HG02981 (cell line): ENCODE measurements at regions not wholly inside any gene's neighbourhood (a gene's known extent, or its start where the extent isn't known, plus 50 kb on each side); places are given as distances from the start of the nearest gene placed in this dataset.

Source experiments
- ATAC-seq: cut with Tn5 transposase; IDR thresholded peaks from one replicate; pipeline ENCODE4 v1.9.1; 2021; ENCODE audit warnings: mild to moderate bottlenecking, moderate library complexity; ENCODE audit not compliant: unreplicated experiment

- ATAC-seq: no peak
Observed at GRCh38 chr10:90171014-90171722, 469.8 kb downstream of the KIF20B start.

GRCh38 chr10:90174531-90174930 is 473.1 kb downstream of the KIF20B start:
- ATAC-seq: no peak

GRCh38 chr10:90175161-90175681 is 473.8 kb downstream of the KIF20B start:
- ATAC-seq: no peak

GRCh38 chr10:90179696-90180407 is 478.5 kb downstream of the KIF20B start:
- ATAC-seq: no peak

- no peak for ATAC-seq
Observed at GRCh38 chr10:90180886-90181691, 479.7 kb downstream of the KIF20B start.

GRCh38 chr10:90192825-90193224 is 491.4 kb downstream of the KIF20B start:
- ATAC-seq: no peak

GRCh38 chr10:90193240-90193985 is 492.0 kb downstream of the KIF20B start:
- ATAC-seq: no peak

GRCh38 chr10:90195288-90195840 is 494.0 kb downstream of the KIF20B start:
- no peak for ATAC-seq

GRCh38 chr10:90197766-90198165 is 496.4 kb downstream of the KIF20B start:
- ATAC-seq: no peak

- ATAC-seq: no peak
Observed at GRCh38 chr10:90199093-90199492, 497.7 kb downstream of the KIF20B start.

GRCh38 chr10:90199513-90199912 is 498.1 kb downstream of the KIF20B start:
- no peak for ATAC-seq

- ATAC-seq: no peak
Observed at GRCh38 chr10:90204131-90204955, 503.0 kb downstream of the KIF20B start.

GRCh38 chr10:90204956-90205314 is 503.5 kb downstream of the KIF20B start:
- ATAC-seq: no peak

- ATAC-seq: no peak
Observed at GRCh38 chr10:90205340-90205739, 503.9 kb downstream of the KIF20B start.

- no peak for ATAC-seq
Observed at GRCh38 chr10:90213346-90213745, 512.0 kb downstream of the KIF20B start.

- no peak for ATAC-seq
Observed at GRCh38 chr10:90218846-90219245, 517.5 kb downstream of the KIF20B start.

GRCh38 chr10:90222372-90222771 is 521.0 kb downstream of the KIF20B start:
- no peak for ATAC-seq

- no peak for ATAC-seq
Observed at GRCh38 chr10:90222939-90223338, 521.5 kb downstream of the KIF20B start.

GRCh38 chr10:90224791-90225566 is 523.6 kb downstream of the KIF20B start:
- no peak for ATAC-seq
